Stimulated activated CD8-positive, alpha-beta memory T cell treated with anti-CD3 and anti-CD28 coated beads, Interleukin-7, amount 100 ng/mL, for 4 hours (primary cell): ENCODE measurements at regions not wholly inside any gene's neighbourhood (a gene's known extent, or its start where the extent isn't known, plus 50 kb on each side); places are given as distances from the start of the nearest gene placed in this dataset.

Experiments
- DNase-seq, 2 donors: peaks; one replicate each; pipeline ENCODE4 v3.0.0-alpha.2; 2020; ENCODE audit warnings: low read depth in 2 of 2

- no peak for DNase-seq
Measured at GRCh38 chr4:38189445-38189844, 229.2 kb downstream of the PTTG2 start.

- no peak for DNase-seq
Measured at GRCh38 chr4:38190717-38191178, 230.6 kb downstream of the PTTG2 start.

DNA sequence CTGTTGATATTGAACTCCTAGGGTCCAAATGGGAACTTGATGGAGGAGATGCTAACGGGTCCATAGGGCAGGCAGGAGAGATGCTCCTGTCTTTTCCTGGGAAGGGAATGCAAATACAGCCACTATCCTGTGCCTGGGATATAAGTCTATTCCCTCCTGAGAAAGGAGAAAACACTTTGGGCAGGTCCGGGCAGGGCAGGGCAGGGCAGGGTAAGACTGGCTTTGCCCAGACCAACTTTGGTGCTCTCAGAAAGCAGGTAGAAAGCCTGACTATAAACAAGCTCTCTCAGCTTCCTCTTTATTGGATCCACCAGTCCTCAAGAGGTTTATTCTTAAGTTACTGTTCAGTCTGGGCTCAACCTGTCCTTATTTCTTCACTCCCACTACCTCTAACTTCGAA, 232.3 kb downstream of the PTTG2 start:
- DNase-seq, result no peak

DNA sequence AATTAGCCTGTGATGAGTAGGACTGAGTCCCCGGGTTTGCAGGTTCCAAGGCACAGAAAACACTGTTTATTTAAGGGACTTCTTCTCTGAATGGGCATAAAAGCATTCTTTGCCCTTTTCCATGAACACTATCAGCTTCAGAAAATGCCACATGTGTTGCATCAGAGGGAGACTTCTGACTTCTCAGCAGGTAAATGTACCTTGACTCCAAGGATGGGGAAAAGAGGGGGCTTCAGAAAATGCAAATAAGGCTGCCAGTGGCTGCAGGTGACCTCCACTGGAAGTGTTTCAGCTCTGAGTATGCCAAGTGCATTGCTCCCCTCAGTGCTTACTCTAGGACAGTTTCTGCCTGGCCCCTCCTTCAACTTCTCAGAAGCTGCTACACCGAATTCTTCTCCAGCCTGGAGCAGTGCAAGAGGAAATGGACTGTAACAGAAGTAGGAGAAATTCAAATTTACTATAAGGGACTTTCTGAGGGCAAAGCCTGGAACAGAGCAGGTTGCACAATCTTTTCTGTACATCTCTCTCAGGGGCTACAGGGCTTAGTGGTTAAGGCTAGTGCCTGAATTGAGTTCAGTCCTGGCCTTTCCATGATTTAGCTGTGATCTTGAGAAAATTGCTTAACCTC, 233.2 kb downstream of the PTTG2 start:
- DNase-seq, result no peak

DNA sequence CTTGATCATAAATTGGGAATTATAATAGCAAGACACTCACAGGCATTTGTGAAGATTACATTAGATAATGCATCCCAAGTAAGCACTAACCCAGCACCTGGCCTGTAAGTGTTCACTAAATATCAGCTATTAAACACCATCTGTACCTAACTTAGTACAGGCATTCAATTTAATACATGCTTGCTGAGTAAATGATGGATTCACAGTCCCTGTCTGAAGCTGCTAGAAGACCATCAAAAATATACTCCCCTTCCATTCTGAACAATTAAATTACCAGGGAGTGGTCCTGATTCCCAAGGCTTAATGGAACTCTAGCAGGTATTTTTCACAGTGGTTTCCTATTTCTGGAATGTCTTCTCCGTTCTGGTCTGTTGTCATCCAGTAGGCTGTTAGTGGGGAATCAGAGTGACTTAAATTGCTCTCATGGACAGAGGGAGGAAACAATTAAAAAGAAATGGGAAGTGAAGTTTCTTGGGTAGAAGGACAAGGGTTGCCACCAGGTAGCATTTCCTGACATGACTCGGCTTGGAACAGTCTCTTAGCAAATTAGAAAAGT, 233.9 kb downstream of the PTTG2 start:
- no peak for DNase-seq

GRCh38 chr4:38195486-38195885, 235.3 kb downstream of the PTTG2 start:
- no peak for DNase-seq

- no peak for DNase-seq
Measured at GRCh38 chr4:38195911-38196310, 235.7 kb downstream of the PTTG2 start.

- no peak for DNase-seq
Measured at GRCh38 chr4:38202242-38202641, 242.0 kb downstream of the PTTG2 start.

GRCh38 chr4:38203609-38204008, 243.4 kb downstream of the PTTG2 start:
- no peak for DNase-seq

GRCh38 chr4:38204339-38205035, 244.3 kb downstream of the PTTG2 start:
- DNase-seq, result no peak

GRCh38 chr4:38205261-38205660, 245.1 kb downstream of the PTTG2 start:
- DNase-seq, result no peak

DNA sequence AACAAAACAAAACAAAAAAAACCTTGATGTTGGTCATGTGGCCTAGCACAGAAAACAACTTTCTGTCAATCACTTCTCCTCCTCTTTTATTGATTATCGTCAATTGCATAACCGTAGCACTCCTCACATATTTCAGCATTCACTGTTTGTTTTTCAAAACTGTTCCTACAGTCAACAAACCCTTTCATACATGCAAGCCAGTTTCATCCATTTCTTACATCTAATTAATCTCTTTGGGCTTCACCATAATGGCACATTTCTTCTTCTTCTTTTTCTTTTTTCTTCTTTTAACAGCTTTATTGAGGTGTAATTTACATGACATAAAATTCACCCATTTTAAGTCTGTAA, 246.9 kb downstream of the PTTG2 start:
- DNase-seq, result no peak

- DNase-seq, result no peak
Measured at GRCh38 chr4:38209654-38210053, 249.5 kb downstream of the PTTG2 start.

DNA sequence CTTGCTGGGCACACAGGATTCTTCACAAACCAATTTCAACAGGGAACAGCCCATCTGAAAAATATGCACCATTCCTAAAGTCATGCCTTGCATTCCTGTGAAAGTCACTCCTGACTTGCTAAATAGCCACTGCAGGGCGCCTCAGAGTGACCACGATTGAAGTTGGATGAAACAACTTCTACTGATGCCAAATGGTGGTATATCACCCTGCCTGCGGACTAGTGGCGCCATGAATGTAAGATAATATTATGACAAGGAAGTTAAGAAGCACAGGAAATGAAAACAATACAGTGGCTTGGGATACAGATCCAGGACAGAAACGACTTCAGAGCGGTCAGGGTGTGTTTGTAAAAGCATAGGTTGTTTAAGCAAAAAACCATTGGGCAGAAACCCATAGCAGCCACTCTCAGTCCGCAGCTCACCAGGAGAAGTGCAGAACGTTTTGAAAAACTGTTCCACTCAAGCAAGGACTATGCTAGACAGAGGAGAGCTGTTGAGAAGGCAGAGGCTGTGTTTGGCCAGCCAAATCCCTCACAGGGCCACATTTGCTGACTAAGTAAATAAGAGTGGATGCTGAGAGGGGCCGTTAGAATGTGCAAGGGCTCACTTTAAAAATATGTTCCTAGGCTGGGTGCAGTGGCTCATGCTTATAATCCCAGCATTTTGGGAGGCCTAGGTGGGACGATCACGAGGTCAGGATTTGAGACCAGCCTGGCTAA, 250.4 kb downstream of the PTTG2 start:
- DNase-seq, result no peak

GRCh38 chr4:38211885-38212284, 251.7 kb downstream of the PTTG2 start:
- DNase-seq, result no peak

- DNase-seq, result no peak
Measured at GRCh38 chr4:38213083-38213805, 253.0 kb downstream of the PTTG2 start.

- no peak for DNase-seq
Measured at GRCh38 chr4:38222892-38223291, 262.7 kb downstream of the PTTG2 start.

DNA sequence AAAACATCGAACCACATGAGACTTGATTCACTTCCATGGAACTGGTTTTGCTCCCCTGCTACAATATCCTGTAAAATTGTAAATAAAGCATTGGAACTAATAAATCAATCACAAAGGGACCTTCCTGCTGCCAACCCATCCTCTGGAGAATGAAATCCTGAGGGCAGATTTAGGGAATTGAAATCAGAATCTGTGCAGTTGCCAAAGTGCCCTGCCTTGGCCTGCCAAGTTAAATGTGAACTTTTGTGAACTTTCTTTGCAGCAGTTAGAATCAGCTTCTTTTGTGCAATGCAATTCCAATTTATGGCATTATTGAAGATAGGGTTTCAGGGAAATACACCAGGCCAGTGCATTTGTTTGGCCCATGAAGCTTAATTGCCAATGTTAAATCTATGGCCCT, 263.1 kb downstream of the PTTG2 start:
- DNase-seq, result no peak

DNA sequence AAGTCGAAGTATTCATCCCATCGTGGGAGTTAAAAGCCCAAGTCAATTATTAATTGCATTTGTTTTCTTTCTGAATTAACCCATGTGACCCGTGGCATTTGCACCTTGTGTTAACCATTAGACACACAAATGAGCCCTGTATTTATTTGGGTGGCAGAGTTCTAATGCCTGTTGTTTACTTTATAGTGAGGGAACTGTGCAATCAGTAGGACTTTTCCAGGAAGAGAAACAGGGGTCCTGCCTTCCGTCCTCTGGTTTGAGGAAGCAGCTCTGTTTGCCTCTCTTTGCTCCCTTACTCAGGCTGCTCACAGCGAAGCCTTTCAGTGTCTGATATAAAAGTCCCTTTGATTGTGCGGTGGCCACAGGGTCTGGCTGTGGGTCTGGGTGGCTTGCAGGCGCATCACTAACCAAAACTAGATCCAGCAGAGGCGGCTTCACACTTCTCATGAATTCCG, 263.6 kb downstream of the PTTG2 start:
- DNase-seq, result no peak

DNA sequence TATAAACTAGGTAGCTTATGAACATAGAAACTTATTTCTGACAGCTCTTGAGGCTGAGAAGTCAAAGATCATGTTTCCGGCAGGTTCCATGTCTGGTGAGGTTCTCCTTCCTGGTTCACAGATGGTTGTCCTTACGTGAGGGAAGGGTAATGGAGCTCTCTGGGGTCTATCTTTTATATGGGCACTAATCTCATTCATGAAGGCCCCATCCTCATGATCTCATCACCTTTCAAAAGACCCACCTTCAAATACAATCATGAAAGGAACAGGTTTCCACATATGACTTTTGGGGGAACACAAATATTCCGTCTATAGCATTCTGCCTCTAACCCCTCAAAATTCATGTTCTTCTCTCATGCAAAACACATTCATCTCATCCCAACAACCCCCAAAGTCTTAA, 264.7 kb downstream of the PTTG2 start:
- no peak for DNase-seq

GRCh38 chr4:38226170-38226569, 266.0 kb downstream of the PTTG2 start:
- no peak for DNase-seq
